HG03159 (cell line): ENCODE measurements at regions not wholly inside any gene's neighbourhood (a gene's known extent, or its start where the extent isn't known, plus 50 kb on each side); places are given as distances from the start of the nearest gene placed in this dataset.

Source experiments
- ATAC-seq: cut with Tn5 transposase; IDR thresholded peaks from one replicate; pipeline ENCODE4 v1.9.1; 2021; ENCODE audit warnings: mild to moderate bottlenecking, moderate library complexity; ENCODE audit not compliant: unreplicated experiment

DNA sequence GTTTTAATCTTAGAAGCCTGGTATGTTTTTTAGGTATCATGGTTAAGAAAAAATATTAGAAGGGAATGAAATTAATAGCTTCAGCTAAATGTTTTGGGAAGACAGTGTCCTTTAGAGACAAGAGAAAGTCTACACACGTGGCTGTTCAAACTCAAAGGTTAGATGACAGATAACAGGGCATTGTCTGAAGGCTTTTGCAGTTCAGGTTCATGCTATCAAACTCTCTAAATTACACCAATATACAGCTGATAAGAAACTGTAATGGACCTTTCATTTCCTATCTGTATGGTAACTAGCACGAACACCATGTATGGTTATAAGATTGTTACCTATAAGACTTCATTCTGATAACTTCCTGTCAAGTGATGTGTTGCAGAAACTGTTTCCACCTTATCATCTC, 240.6 kb upstream of the MEF2C start:
- no peak for ATAC-seq

DNA sequence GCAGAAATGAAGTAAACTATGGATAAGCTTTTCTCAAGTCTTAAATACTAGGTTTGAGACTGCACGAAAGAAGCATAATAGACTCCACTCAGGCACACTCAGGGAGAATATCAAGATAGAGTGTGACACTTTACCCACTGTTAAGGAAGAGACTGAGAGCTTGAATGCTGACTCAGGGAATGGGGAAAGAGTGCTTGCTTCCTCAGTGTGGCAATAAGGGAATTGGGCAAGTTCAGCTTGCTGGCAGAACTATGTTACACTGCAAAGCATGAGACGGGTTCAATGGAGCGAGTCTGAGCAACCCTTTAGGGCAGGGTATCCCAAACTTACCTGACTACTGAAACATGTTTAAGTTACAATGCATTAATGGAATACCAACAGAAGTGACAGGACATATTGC, 237.7 kb upstream of the MEF2C start:
- ATAC-seq, result no peak

GRCh38 chr5:89117124-89117644, 234.2 kb upstream of the MEF2C start:
- peak; percentile 91 for ATAC-seq

DNA sequence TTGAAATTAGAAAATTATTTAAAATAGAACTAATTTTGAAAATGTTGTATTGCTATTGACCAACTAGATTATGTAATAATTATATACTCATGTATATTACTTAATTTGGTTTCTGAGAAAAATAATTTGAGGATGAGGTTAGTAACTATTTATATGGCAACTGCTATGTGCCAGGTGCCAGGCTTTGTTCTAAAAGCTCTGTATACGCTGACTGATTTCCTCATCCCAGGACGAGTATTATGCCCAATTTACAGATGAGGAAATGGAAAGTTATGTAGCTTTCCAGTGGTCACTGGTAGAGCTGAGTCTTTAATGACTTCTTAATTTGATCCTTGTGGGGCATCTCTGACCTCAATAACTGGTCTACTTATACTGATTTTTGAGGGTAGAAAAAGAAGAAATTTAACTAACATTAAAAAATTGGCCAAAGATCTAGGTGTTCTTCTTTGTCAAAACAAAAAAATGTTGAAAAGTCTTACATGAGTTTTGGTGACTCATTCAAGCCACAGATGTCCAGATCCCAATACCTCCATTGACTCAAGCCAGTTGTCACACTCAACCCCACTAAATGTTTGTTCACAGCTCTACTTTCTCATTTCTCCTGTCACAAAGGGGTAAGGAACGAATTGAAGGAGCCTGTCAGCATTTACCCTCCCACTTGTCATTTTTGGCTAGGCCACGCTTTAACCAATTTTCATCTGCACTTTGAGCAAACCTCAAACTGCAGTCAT, 228.1 kb upstream of the MEF2C start:
- no peak for ATAC-seq

DNA sequence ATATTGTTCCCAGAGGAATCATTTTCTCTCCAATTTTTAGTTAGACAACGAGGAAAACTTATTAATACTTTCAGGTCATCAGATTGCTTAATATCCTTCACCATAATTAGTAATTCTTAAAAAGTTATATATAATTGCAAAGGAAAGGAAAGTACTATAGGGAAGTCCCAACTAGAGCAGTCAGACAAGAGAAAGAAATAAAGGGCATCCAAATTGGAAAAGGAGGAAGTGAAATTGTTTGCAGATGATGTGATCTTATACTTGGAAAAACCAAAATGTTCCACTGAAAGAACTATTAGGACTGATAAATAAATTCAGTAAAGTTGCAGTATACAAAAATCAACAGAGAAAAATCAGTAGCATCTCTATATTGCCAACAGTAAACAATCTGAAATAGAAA, 223.5 kb upstream of the MEF2C start:
- no peak for ATAC-seq

DNA sequence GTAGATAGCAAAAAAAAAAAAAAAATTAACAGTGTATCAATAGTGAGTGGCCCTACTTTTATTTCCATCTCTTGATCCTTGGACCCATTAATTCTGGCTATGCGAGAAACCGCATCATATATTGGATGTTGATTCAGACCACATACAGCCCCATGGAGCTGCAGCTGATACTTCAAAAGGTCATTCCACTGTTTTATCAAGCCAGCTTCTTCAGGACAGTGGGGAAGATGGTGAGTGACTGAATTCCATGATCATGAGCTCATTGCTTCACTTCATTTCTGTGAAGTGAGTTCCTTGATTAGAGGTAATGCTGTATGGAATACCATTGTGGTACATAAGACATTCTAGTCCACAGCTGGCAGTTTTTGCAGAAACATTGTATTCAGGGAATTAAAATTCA, 222.9 kb upstream of the MEF2C start:
- no peak for ATAC-seq

DNA sequence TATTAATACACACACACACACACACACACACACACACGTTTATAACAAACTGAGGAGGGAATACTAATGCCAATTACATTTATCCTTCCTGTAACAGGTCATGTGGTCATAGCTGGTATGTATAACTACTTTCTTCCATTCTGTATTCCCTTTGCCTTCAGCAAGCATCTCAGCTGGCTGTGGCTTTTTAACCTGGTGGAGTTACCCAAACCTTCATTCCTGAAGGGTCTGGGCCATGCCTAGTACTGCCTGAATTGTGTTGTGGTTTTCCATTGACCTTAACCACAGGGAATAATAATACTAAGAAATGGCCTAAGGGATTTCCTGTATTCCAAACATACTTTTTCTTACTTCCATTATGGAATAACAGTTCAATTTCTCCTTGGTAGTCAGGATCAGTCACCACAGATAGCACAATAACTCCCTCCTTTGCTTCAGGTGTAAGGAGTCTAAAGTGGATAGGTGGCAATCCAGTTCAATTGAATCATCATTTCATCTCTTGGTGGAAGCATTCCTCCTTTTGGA, 222.2 kb upstream of the MEF2C start:
- ATAC-seq, result no peak

DNA sequence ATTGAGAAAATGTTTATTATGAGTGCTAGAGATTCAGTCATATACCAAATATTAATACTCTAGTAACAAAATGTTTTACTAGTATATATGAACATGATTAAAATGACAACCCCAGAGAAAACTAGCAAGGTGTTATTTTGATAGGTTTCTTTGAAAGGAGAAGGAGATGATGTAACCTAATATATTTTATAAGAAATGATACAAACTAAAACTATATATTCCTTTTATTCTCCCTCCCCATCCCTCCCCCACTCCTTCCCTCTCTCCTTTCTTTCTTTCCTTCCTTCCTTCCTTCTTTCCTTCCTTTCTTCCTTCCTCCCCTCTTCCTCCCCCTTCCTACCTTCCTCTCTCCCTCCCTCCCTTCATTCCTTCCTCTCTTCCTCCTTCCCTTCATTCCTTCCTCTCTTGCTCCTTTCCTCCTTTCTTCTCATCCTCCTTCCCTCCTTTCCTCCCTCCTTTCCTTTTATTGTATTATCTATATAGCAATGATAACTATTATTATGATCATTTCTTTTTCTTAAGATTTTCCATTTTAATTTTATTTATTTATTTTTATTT, 215.3 kb upstream of the MEF2C start:
- ATAC-seq, result no peak

DNA sequence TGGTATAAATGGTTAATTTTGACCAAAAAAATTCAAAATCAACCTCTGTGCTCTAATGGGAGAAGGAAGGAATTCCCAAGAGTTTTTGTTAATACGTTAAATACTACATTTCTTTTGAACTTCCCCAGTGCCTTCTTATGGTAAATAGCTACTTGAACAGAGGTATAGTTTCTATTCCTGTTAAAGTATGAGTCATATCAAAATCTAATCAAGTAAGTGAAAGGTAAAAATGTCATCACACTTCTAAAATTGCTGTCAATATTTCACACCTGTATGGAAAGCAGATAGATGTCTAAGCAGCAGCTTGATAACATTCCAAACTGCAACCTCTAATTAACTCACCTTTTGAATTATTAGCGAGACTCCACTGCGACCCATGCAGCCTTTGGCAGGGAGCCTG, 214.1 kb upstream of the MEF2C start:
- peak; percentile 89 for ATAC-seq

- no peak for ATAC-seq
These were observed 212.4 kb upstream of the MEF2C start for GRCh38 chr5:89095341-89095740.

GRCh38 chr5:89090037-89090436, 207.1 kb upstream of the MEF2C start:
- ATAC-seq, result no peak

- ATAC-seq, result no peak
These were observed 204.8 kb upstream of the MEF2C start for GRCh38 chr5:89087551-89088318.

DNA sequence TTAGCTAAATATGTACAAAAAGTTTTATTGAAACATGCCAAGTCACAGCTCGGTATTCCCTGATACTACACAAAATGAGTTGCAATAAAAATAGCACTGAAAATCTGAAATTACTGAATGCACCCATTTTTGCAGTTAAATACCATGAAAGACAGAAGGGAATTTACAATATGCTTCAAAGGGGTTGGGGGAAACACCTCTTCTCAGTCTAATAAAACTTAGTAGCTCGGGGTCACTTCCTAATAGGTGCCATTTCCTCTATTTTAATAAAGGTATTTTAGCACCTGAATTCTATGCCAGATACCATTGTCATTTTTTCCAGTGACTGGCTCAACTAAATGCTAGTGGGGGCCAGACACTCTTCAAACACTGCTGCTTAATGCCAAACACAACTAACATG, 204.1 kb upstream of the MEF2C start:
- ATAC-seq, result no peak

- no peak for ATAC-seq
These were observed 203.6 kb upstream of the MEF2C start for GRCh38 chr5:89086390-89087086.

- ATAC-seq, result no peak
These were observed 200.8 kb upstream of the MEF2C start for GRCh38 chr5:89083791-89084190.

DNA sequence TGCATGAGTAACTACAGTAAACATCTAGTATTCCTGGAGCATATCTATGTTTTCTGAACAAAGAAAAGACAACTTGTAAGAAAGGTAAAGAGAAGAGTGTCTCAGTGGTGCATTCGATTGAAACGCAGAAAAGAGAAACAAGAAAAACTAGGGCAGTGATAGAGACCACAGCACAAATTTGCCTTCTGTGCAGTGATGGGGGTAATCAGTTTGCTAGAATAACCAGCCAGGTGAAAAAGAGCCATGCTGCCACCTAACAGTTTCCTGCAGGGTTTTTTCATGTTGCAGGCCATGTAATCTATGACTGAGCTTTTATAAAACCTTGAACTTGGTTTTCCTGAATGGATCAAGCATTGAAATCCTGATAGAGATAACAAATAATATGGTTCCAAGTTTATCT, 198.4 kb upstream of the MEF2C start:
- ATAC-seq, result peak; percentile 88

DNA sequence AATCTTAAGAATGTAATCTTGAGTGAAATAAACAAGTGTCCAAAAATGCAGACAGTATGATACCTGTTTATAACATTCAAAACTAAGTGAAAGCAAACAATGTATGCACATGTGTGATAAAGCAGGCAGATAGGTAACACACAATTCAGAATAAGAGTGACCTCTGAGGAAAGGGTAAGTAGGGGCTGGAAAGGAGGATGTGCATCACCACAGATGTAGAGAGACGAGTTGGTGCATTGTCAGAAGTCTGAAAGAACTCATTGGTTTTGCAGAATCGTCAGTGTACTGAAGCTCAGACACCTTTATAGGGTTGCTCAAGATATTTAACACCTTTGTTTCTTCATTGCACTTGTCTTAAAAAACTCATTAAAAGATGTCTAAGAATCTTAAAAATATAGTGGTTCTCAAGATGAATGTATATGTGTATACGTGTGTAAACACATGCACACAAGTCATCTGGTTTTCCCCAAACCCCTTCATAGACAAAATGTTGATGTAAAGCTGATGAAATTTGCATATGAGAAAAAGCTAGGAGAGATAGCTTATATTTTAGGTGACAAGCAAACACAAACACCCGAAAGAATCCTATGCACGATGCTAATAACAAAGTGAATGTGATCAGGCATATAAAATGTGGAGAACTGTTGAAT, 197.6 kb upstream of the MEF2C start:
- ATAC-seq, result no peak

DNA sequence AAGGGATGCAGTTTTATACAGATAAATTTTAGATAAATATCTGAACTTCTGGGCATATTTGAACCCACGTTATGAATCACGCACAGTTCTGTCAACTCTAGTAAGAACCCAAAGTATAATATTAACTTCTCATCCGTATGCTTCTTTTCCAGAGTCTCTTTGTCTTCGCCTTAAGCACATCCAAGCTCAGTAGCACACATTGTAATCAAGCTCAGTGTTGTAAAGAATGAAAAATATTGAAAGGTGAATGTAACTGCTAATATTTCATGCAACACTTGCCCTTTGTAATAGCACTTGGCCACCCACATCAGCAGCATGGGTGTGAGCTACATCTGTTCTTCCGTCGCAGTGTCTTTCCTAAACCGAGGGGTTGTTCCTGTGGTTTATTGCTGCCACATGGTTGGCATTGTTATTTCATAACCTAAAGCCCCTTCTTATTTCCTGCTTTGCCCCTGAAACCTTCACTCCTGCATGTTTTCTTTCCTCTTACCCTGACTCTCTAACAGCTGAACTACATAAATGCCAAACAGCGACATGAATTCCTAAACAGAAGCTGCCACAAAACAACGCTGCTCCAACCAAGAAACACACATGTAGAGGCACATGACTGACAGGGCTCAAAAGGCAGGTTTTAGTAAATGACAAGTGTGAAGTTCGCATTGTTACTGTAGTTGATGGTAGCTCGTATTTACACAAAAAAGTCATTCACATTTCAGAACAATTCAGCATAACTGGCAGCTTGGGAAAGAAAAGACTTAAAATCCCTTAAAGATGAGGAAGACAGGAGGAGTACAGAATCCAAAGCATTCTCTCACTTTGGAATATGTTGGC, 190.1 kb upstream of the MEF2C start:
- ATAC-seq, result no peak

DNA sequence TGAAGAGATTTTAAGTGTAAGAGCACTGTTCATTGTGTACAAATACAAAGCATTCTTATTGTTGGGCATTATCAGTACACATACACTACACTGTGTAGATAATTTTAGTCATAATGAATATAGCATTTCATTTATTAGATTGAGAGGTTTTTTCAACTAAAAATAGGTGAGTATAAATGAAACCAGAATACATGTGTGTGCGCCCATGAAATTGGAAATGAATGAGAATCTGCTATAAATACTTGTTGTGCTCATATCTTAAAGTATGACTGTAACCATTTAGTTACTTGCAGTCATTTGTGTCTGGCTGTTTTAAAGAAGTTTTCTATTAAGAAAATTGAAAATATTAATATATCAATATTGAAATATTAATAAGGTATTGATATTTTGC, 189.0 kb upstream of the MEF2C start:
- peak; percentile 71 for ATAC-seq
